ENCODE measurements at regions not wholly inside any gene's neighbourhood (a gene's known extent, or its start where the extent isn't known, plus 50 kb on each side); places are given as distances from the start of the nearest gene placed in this dataset.
A peak's percentile ranks its signal among the peaks of the same experiment; 100 is the strongest.

- DNase-seq: no peak
- intact Hi-C loops (cut with DNase I; ENCODE audit: low total_unique reads): no loop called here
- H3K9me3 ChIP-seq: no peaks in the 10 kb centered on the region
- H3K4me1 ChIP-seq: peaks cover 4 to 30% (median 10%) of the 10 kb centered on the region in 6 donors
- H3K27me3 ChIP-seq (replicated peaks in 1 of 7): no peaks in the 10 kb centered on the region
- H3K36me3 ChIP-seq: no peaks in the 10 kb centered on the region
- 61 to 90% (median 72%) methylated on average over 2 of the region's 2 CpGs for WGBS, 5 donors
- H3K4me3 ChIP-seq: no peak overlapping the region
- no peak for TF ChIP-seq POLR2A (IDR thresholded peaks at IDR 0.05)
- TF ChIP-seq CTCF (IDR thresholded peaks at IDR 0.05 in 8 of 11, conservative IDR thresholded peaks at IDR 0.05 in 3 of 11): no peak
- peak overlapping the region in 2 of 8 donors; percentile 12 to 28 for H3K27ac ChIP-seq
These were observed 58.9 kb upstream of the ADO start for GRCh38 chr10:62745581-62745980.

GRCh38 chr10:62746951-62747729 is 57.4 kb upstream of the ADO start:
- Histone ChIP-seq H3K9me3 (no peaks in the 10 kb centered on the region), H3K27ac (no peak overlapping the region), H3K4me3 (no peak overlapping the region), H3K27me3 (replicated peaks in 1 of 7) (no peaks in the 10 kb centered on the region), H3K4me1 (peaks cover 4 to 29% (median 9%) of the 10 kb centered on the region in 6 donors), H3K36me3 (no peaks in the 10 kb centered on the region)
- TF ChIP-seq POLR2AphosphoS5 (IDR thresholded peaks at IDR 0.05) (no peak), CTCF (IDR thresholded peaks at IDR 0.05 in 8 of 11, conservative IDR thresholded peaks at IDR 0.05 in 3 of 11) (no peak), POLR2A (IDR thresholded peaks at IDR 0.05) (no peak)
- no peak for DNase-seq
- intact Hi-C loops (cut with DNase I; ENCODE audit: low total_unique reads): no loop called here
- whole genome bisulfite sequencing, 5 donors: 93 to 100% (median 100%) methylated on average over 3 of the region's 3 CpGs

DNA sequence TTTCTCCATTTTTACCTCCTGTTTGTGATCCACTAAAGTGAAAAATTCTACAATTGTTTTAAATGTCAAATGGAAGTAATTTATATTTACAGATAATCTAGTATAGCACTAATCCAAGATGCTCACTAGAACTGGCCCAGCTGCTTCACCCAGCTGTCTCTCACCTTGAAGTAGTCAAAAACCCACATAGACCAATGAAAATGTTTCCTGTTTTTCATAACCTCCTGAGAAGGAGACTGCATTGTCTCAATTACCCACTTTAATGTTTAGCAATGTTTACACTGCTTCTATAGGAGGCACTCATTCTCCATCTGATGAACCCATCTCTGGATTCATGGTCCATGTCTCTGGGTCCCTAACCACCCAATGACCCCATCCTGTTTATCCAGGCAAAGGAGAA is 56.1 kb upstream of the ADO start:
- TF ChIP-seq POLR2A (IDR thresholded peaks at IDR 0.05) (no peak), POLR2AphosphoS5 (IDR thresholded peaks at IDR 0.05) (no peak), CTCF (IDR thresholded peaks at IDR 0.05 in 8 of 11, conservative IDR thresholded peaks at IDR 0.05 in 3 of 11) (no peak)
- no peak overlapping the region for H3K27ac ChIP-seq
- no peaks in the 10 kb centered on the region for H3K27me3 ChIP-seq (replicated peaks in 1 of 7)
- no peak for DNase-seq
- H3K9me3 ChIP-seq: no peaks in the 10 kb centered on the region
- H3K4me1 ChIP-seq: peaks cover 0 to 17% (median 1%) of the 10 kb centered on the region in 6 donors
- intact Hi-C loops (cut with DNase I; ENCODE audit: low total_unique reads): no loop called here
- no peaks in the 10 kb centered on the region for H3K36me3 ChIP-seq
- H3K4me3 ChIP-seq: no peak overlapping the region

GRCh38 chr10:62749093-62749683 is 55.3 kb upstream of the ADO start:
- Histone ChIP-seq H3K27ac (no peak overlapping the region), H3K9me3 (no peaks in the 10 kb centered on the region), H3K4me1 (peaks cover 0 to 17% (median 1%) of the 10 kb centered on the region in 6 donors), H3K36me3 (no peaks in the 10 kb centered on the region), H3K4me3 (no peak overlapping the region), H3K27me3 (replicated peaks in 1 of 7) (no peaks in the 10 kb centered on the region)
- DNase-seq: no peak
- TF ChIP-seq POLR2A (IDR thresholded peaks at IDR 0.05): no peak
- TF ChIP-seq POLR2AphosphoS5 (IDR thresholded peaks at IDR 0.05): no peak
- TF ChIP-seq CTCF (IDR thresholded peaks at IDR 0.05 in 8 of 11, conservative IDR thresholded peaks at IDR 0.05 in 3 of 11): no peak
- WGBS, 5 donors: 64 to 72% (median 69%) methylated on average over 5 of the region's 5 CpGs
- intact Hi-C loops (cut with DNase I; ENCODE audit: low total_unique reads): no loop called here

Measured in spleen (tissue), 11 donors.